Transverse colon (tissue), 4 donors: ENCODE measurements at regions not wholly inside any gene's neighbourhood (a gene's known extent, or its start where the extent isn't known, plus 50 kb on each side); places are given as distances from the start of the nearest gene placed in this dataset.

Source experiments
- CTCF ChIP-seq, 5 experiments: fragments of 200-600 bp in 3 of 5; fragments of 450-650 bp in 2 of 5; sonication (generic) in 3 of 5; IDR thresholded peaks; 1 replicate in 2 of 5; 2 replicates in 3 of 5; pipeline ENCODE4 v1.5.1; 2016 to 2017; ENCODE audit warnings: antibody characterized with exemption in 5 of 5, inconsistent platforms in 3 of 5, mild to moderate bottlenecking in 2 of 5, moderate library complexity in 1 of 5
- EP300 ChIP-seq: sonication (generic); formaldehyde crosslinking; IDR thresholded peaks from one replicate; pipeline ENCODE4 v1.6.1; 2017; ENCODE audit warnings: antibody characterized with exemption, low read depth
- POLR2A ChIP-seq: fragments of 450-650 bp; IDR thresholded peaks from one replicate; pipeline ENCODE4 v1.6.1; 2016; ENCODE audit warnings: antibody characterized with exemption, mild to moderate bottlenecking, moderate library complexity
- POLR2AphosphoS5 ChIP-seq, 3 donors: sonication (generic); formaldehyde crosslinking; IDR thresholded peaks; one replicate each; pipeline ENCODE4 v1.6.1; 2016; ENCODE audit warnings: antibody characterized with exemption in 3 of 3

- TF ChIP-seq CTCF (IDR thresholded peaks at IDR 0.05) = no peak
- no peak for TF ChIP-seq POLR2AphosphoS5 (IDR thresholded peaks at IDR 0.05)
- TF ChIP-seq POLR2A = no peak
- no peak for TF ChIP-seq EP300
Observed at GRCh38 chr4:102431608-102431961, 69.6 kb upstream of the NFKB1 start.
